Dermis microvascular lymphatic vessel endothelial cell (primary cell): ENCODE measurements at regions not wholly inside any gene's neighbourhood (a gene's known extent, or its start where the extent isn't known, plus 50 kb on each side); places are given as distances from the start of the nearest gene placed in this dataset.

Experiments used
- DNase-seq, 2 donors: peaks; one replicate each; pipeline versions ENCODE4 v3.0.0 to v3.0.0-alpha.2; 2010; ENCODE audit warnings: low read depth in 2 of 2

- DNase-seq = no peak
These were observed 79.0 kb upstream of the JUN start for GRCh38 chr1:58862728-58863385.

DNA sequence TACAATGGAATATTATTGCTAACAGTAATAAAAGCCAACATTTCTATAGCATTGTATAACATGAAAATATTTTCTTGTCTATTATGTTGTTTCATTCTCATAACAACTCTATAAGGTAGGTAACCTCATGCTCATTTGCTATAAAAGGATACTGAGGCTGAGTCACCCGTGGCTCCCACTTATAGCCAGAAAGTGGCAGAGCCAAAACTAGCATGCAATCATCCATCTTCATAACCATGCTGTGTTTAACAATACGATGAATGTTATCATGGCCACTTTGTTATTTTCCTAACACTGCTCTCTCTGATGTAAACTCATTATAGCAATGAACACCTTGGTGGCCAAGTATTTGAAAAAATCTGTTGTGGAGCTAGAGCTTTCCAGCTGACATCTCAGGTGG is 80.8 kb upstream of the JUN start:
- no peak for DNase-seq

- DNase-seq = no peak
These were observed 82.7 kb upstream of the JUN start for GRCh38 chr1:58866578-58866977.

GRCh38 chr1:58869638-58870297 is 85.9 kb upstream of the JUN start:
- DNase-seq = no peak

DNA sequence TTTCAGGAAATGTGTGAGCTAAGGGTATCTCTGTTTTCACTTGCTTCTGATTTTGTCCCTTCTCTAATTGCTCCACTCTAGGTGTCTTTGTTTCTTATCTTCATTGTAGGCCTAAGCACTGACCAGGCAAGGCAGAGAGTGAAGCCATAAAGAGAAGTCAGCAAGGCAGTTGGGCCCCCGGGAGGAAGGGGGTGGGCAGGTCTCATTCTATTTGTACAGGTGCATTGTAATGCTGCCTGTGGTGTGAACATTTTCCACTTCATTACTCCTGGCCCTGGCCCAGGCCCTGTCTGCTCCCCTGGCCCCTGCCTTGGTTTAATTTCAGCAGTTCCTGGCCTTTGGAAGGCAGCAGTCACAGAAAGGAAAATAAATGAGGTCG is 86.4 kb upstream of the JUN start:
- DNase-seq = peak; percentile 70 to 73

DNA sequence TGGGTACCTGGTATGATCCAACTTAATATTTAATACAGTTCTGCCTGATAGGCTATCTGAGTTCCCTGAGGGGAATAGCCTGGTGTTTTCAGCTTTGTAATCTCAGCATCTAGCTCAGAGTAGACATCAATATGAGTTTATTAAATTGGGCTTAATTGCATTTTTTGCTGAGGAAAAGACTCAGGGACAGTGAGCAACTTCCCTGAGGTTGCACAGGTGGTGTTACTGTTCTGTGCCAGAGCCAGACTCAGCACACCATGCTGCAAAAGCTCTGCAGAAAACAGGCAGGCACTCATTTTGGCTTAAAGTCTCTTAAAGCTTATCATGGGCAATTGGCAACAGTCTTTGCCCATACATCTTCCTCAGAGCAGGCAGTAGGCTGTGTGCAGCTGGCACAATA is 90.5 kb upstream of the JUN start:
- DNase-seq = no peak

DNA sequence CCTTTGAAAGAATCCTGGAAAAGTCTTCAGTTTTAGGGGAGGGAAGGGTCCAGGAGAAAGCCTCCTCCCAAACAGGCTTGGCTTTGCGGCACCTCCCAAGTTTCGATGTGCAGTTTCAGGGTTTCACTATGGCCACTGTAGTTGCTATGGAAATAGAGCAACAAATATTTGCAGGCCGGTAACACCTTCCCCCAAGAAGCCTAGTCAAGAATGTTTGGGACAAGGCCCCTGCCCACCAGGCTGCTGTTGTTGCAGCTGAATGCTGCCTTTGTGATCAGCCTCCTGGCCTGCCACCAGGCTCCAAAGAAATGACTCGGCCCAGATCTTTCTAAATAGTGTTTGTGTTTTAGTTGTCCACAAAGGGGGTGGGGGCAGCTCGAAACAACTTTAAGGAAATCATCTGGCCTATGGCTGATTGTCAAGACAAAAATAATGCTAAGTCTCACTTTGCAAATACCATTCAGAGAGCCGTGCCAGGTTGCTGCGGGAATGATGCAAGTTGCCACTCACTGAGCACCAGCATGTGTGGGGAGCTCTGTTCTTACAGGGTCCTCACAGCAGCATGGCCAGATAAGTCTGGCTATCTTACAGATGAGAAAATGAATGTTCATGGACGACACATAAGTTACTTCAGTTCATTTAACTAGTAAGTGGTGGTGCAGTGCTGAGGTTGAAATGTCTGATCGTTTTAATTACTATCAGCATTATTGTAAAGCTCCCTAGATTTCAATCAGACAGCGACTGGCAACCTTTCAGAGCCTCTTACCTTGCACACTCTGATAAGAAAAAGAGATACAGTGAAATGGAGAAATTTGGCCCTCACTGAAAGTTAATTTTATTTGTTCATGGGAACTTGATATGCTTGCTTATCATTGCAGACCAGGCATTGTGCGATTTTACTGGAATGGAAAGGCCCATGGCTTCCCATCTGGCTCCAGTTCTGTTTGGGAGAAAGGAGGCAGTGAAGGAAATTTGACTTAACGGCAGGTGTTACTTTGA is 91.2 kb upstream of the JUN start:
- peak in 1 of 2 donors; percentile 43 for DNase-seq

DNA sequence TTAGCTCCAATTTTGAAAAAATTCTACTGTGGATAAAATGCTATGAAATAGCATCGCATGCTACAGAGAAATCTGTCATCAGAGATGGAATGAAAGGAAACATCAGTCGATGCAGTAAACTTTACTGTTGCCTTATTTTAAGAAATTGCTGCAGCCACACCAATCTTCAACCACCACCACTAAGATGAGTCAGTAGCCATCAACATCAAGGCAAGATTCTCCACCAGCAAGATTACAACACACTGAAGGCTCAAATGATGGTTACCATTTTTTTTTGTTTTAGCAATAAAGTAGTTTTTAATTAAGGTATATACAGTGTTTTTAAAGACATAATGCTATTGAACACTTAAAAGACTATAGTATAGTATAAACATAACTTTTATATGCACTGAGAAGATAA is 95.6 kb upstream of the JUN start:
- DNase-seq = no peak

DNA sequence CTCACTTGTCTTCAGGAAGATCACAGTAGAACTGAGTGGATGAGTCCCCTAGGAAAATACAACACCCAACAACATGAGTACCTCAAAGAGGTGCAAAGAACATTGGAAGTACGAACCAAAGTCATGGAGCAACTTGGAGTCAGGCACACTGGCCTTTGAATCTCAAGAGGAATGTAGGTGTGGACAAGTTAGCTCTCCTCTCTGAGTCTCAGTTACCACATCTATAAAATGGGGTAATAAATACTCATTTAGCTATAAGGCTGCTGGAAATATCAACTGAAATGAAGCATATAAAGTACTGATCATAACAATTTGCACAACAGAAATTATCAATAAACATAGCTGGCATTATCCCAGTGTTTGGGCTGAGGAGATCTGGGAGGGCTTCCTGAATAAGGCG is 96.7 kb upstream of the JUN start:
- no peak for DNase-seq

DNA sequence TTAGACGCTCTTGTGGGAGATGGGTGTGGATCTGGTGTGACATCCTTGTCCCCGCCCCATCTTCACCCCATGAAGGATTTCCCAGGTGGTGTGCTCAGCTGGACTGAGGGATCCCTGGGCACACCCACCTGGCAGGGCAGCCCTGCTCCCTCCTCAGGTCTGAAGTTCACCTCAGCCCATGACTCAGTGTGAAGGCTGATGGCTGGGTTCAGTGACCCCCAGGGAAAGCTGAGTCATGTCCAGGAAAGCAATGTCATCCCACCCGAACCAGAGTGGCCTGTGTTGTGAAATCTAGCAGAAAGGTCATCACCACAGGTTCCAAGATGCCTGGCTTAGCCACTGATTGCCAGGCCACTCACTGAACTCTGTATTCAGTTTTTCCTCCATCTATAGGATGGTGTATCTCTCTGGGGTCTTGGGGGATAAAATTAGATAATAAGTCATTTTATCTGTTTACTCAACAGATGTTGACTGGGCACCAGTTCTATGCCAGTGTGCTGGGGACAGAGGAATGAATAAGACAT is 97.7 kb upstream of the JUN start:
- DNase-seq = peak; percentile 56 to 79

DNA sequence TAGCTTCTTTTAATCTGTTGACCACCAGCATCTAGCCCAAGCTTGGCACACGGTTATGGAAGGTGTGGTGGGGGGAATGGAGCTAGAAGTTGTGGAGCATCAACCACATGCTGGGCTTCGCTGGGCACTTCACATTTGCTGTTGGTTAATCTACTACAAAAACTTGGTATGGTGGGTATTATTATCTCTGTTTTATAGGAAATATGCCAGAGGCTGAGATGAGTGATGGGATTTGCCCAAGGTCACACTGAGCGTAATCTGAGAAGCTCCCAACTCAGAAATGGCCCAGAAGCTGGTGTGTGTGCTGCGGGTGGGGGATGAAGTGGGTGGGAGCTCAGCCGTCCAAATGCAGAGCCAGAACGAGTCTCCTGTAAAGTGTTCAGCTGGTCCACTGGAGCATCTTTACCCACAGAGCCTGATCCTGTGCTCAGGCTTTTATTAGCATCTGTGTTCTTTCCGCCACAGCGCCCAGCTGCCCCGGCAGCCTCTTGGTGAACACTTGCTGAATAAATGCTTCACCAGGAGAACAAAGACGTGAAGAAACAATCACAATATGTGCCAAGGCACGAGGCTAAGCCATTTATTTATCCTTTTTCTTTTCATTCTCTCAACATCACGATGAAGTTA is 98.6 kb upstream of the JUN start:
- no peak for DNase-seq

GRCh38 chr1:58883037-58883887 is 99.4 kb upstream of the JUN start:
- peak; percentile 99 to 100 for DNase-seq

DNA sequence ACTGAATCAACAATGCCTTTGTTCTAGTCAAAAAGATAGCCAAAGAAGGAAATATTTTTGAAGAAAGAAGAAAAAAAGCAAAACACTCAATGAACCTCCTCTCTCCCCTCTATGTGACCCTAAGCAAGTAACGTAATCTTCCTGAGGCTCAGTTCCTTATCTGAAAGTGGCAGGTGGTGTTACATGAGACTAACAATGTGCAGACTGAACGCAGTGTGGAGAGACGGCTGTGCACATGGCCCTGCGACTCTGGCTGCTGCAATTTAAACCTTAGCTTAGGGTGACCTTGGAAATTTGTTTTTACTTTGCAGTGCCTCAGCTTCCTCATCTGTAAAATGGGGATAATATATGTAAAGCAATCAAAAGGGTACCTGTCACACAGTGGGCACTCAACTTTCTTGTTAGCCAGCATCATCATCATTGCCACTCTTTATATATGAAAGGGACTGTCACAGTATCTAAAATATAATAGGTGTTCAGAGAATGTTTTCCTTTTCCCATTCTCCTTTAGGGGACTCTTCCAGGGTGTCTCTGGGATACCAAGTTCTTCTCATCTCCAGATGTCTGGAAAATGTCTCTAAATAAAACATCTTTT is 100.1 kb upstream of the JUN start:
- DNase-seq = peak in 1 of 2 donors; percentile 97

DNA sequence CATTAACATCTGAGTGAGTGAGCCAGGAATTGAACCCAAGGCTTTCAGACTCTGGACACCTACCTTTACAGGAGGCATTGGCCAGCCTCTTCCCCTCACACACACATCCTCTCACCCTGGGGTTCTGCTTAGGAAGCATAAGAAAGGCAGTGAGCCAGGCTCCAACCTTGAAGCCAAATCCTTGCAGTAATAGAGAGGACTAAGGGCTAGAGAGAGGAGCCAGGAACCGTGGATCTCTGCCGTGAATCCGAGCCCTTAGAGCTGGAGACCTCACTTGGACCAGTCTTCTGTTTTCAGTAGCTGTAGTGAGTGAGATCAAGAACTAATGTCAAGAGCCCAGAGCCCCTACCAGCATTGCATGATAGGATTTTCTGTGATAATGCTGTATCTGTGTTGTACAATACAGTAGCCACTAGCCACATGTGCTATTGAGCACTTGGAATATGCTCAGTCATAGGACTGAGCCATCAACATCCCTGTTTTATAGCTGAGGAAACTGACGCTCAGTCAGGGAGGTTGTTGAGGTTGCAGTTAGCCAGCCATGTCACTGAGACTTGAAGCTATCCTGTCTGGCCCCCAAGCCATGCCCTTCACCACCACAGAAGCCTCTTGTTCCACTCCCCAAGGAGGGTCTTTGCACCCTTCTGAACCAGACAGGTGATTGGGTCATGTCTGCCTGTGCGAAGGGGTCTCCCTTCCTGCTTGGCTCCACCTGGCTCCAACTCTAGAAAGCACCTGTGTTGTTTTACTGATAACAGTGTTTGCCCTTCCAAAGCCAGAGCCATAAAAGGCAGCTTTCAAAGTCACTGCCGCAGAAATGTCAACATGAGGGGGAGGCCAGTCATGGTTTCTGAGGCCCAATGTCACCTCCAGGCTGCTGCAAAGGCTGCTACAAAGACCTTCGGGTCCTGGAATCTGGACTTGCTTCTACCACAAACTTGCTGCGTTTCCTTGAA is 101.1 kb upstream of the JUN start:
- no peak for DNase-seq

DNA sequence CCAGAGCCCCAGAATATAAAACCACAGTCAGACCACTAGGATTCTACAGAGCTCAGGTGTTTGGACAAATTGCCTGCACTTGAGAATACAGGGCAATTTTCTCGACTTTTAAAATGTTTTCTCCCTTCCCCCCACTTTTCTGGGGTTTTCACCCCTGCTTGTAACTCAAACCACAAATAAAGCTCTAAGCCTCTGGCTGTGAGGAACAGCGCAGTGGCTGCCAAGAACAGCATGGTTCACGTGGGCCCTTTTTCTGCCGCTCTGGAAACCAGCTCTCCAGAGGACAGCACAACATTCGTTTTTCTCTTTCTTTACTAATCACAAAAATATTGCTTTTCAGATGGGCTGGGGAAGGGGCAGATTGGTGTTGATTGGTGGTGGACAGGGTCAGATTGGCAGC is 102.2 kb upstream of the JUN start:
- peak in 1 of 2 donors; percentile 43 for DNase-seq

- no peak for DNase-seq
These were observed 102.8 kb upstream of the JUN start for GRCh38 chr1:58886611-58887010.

DNA sequence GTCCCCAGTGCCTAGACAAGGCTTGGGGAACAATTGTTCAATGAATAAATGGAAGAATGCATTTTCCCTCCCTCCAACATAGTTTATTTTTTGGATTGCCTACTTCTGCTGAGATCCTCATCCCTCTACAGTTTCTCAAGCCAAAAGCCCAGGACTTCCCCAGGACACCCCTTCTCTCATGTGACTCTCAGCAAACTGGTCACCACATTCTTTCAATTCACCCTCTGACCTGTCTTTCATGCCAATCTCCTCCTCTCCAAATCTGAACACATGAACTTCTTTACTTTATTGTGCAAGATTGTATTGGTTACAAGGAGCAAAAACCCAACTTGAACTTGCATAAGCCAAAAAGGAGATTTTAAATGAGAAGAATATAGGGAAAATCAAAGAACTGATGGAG is 103.2 kb upstream of the JUN start:
- DNase-seq = no peak

- peak in 1 of 2 donors; percentile 44 for DNase-seq
These were observed 105.0 kb upstream of the JUN start for GRCh38 chr1:58888833-58889232.

GRCh38 chr1:58890113-58890512 is 106.3 kb upstream of the JUN start:
- DNase-seq = no peak
